Aorta (tissue), 5 donors: ENCODE measurements at regions not wholly inside any gene's neighbourhood (a gene's known extent, or its start where the extent isn't known, plus 50 kb on each side); places are given as distances from the start of the nearest gene placed in this dataset.

Experiments used
- ATAC-seq: fragments of 200-7000 bp; cut with Tn5 transposase; one replicate; pipeline ENCODE4 v1.9.1; 2022; ENCODE audit warnings: moderate library complexity; ENCODE audit not compliant: low FRiP score
- DNase-seq, 2 donors: peaks; one replicate each; pipeline ENCODE4 v3.0.0-alpha.2; 2020
- H3K27ac ChIP-seq, 2 donors: one replicate each; pipeline ENCODE4 v1.5.1; 2013; ENCODE audit warnings: low read length in 2 of 2, mild to moderate bottlenecking in 2 of 2, moderate library complexity in 2 of 2, control low read depth in 1 of 2, inconsistent platforms in 1 of 2, low read depth in 1 of 2
- H3K27me3 ChIP-seq, 2 donors: one replicate each; pipeline ENCODE4 v1.6.1; 2013; ENCODE audit warnings: control low read depth in 1 of 2, low read length in 1 of 2, mild to moderate bottlenecking in 1 of 2, moderate library complexity in 1 of 2; ENCODE audit not compliant: insufficient read depth in 2 of 2, control insufficient read depth in 1 of 2
- H3K36me3 ChIP-seq, 2 donors: one replicate each; pipeline ENCODE4 v1.6.1; 2013; ENCODE audit warnings: control low read depth in 1 of 2, low read length in 1 of 2, mild to moderate bottlenecking in 1 of 2; ENCODE audit not compliant: insufficient read depth in 2 of 2, control insufficient read depth in 1 of 2
- H3K4me1 ChIP-seq, 2 donors: one replicate each; pipeline ENCODE4 v1.6.1; 2013; ENCODE audit warnings: low read length in 2 of 2, control low read depth in 1 of 2, mild to moderate bottlenecking in 1 of 2, moderate library complexity in 1 of 2; ENCODE audit not compliant: insufficient read depth in 2 of 2, control insufficient read depth in 1 of 2
- H3K4me3 ChIP-seq, 2 donors: one replicate each; pipeline ENCODE4 v1.5.1; 2013; ENCODE audit warnings: low read length in 2 of 2, control low read depth in 1 of 2, mild to moderate bottlenecking in 1 of 2
- H3K9me3 ChIP-seq: one replicate; pipeline ENCODE4 v1.6.1; 2013; ENCODE audit warnings: mild to moderate bottlenecking, low read length; ENCODE audit not compliant: control insufficient read depth
- WGBS, 2 donors: extraction: QIAGEN DNeasy Blood & Tissue Kit; methylation state at CpG; one replicate each; pipeline ENCODE4 v1.1.7; 2013; 5-methylcytosine and 5-hydroxymethylcytosine counted together
- intact Hi-C, 2 donors: fragments of 100-400 bp; cut with DNase I; formaldehyde crosslinking; loops; one replicate each; pipeline versions ENCODE4 v1.14.2 to v1.15.0; 2022
- donor health status: healthy with polysubstance abuse.
- donor health status: Bipolar disorder and iron deficiency.
- donor health status: DM: no; HTN: no; CAD: no.
- donor health status: DM: no; HTN: no; CAD: no.
- donor health status: DM: yes; HTN: yes; CAD: no.

DNA sequence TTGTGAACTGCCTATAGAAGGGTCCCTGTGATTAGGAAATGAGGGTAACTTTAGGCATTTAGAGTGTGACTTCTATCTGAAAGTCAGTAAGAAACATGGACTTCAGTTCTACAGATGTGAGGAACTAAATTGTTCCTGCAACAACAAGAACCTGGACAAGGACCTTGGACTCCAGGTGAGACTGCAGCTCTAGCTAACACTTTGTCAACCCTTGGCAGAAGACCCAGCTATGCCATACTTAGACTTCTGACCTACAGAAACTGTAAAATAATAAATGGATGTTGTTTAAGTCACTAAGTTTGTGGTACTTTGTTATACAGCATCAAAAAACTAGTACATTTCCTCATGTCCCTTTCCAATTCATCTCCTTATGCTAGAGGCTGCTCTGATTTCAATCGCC, 580.8 kb downstream of the IQCM start:
- intact Hi-C loops, result no loop called here
- no peaks in the 10 kb centered on the region for H3K27me3 ChIP-seq
- WGBS, 2 donors, result 96 to 100% methylated on average over 1 of the region's 1 CpG
- DNase-seq (no peak), ATAC-seq (no peak)
- H3K4me3 ChIP-seq, result no peak overlapping the region
- no peaks in the 10 kb centered on the region for H3K9me3 ChIP-seq
- no peak overlapping the region for H3K27ac ChIP-seq
- H3K4me1 ChIP-seq, result no peaks in the 10 kb centered on the region
- H3K36me3 ChIP-seq, result no peaks in the 10 kb centered on the region

DNA sequence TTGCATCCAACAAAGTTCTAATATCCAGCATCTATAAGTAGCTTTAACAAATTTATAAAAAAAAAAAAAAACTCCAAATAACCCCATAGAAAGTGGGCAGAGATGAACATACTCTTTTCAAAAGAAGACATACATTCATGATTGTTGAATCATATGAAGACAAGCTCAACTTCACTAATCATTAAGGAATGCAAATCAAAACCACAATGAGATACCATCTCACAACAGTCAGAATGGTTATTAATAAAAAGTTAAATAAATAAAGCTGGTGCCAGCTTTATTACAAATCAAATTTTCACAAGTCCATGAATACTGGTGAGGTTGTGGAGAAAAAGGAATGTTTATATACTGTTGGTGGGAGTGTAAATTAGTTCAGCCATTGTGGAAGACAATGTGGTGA, 592.0 kb downstream of the IQCM start:
- intact Hi-C loops, result no loop called here
- ATAC-seq, result no peak

DNA sequence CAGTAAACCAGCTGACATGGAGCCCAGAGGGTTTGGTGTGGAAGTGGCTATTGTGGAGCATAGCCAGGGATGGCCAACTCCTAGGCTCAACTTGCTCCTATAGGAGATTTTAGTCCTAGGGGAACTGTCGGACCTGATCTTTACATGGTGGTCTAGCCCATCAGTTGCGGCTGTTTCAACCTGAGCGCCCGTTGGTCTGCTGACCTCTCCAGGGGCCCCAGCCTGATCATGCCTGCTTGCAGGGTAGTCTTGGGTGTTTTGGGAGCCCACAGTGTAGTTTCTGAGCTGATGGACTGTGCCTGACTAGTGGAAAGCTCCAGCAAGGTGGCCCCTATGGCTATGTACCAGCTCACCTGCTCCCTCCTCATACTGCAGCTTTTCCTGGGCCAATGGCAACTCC, 597.0 kb downstream of the IQCM start:
- H3K27ac ChIP-seq, result no peak overlapping the region
- WGBS, 2 donors, result 95 to 97% methylated on average over 4 of the region's 4 CpGs
- no peaks in the 10 kb centered on the region for H3K36me3 ChIP-seq
- peaks cover 2% of the 10 kb centered on the region for H3K9me3 ChIP-seq
- intact Hi-C loops, result no loop called here
- ATAC-seq (no peak), DNase-seq (peak in 1 of 2 donors; percentile 21)
- no peaks in the 10 kb centered on the region for H3K27me3 ChIP-seq
- no peak overlapping the region for H3K4me3 ChIP-seq
- H3K4me1 ChIP-seq, result no peaks in the 10 kb centered on the region

More for the DNA sequence above, 592.0 kb downstream of the IQCM start:
- H3K27me3 ChIP-seq, result peaks cover 0 to 2% of the 10 kb centered on the region in 2 donors
- no peak overlapping the region for H3K4me3 ChIP-seq
- peaks cover 2% of the 10 kb centered on the region for H3K9me3 ChIP-seq
- no peaks in the 10 kb centered on the region for H3K4me1 ChIP-seq
- no peaks in the 10 kb centered on the region for H3K36me3 ChIP-seq
- no peak for DNase-seq
- H3K27ac ChIP-seq, result no peak overlapping the region

DNA sequence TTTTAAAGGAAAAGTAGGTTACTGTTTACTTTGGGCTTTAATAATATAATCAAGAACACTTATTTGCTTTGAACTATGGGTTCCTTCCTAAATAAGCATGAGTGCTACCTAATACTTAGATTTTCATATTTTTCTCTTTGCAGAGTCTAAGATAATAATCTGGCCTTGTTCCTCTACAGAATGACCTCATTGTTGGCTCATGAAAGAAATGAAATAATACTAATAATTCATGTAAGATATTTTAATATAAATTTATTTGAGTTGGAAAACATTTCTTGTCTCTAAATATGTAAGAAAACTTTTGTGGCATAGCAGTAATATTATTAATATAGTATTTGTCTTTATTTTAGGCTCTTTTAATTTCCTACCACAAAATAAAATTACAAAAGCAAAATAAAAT, 601.3 kb downstream of the IQCM start:
- no peak for DNase-seq
- H3K9me3 ChIP-seq, result peaks cover 2% of the 10 kb centered on the region
- no peak overlapping the region for H3K27ac ChIP-seq
- no peak for ATAC-seq
- no peaks in the 10 kb centered on the region for H3K4me1 ChIP-seq
- no peaks in the 10 kb centered on the region for H3K27me3 ChIP-seq
- H3K4me3 ChIP-seq, result no peak overlapping the region
- intact Hi-C loops, result no loop called here
- H3K36me3 ChIP-seq, result no peaks in the 10 kb centered on the region

DNA sequence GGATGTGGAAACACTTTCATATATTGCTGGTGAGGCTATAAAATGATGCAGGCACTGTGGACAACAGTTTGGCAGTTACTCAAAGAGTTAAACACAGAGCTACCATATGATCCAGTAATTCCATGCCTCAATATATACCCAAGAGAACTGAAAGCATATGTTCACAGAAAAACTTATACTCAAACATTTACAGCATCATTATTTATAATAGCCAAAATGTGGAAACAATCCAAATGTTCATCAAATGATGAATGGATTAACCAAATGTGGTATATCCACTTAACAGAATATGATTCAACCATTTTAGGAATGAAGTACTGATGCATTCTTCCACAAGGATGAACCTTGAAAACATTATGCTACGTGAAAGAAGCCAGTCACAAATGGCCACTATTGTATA, 603.8 kb downstream of the IQCM start:
- WGBS, 2 donors, result 90 to 98% methylated on average over 1 of the region's 1 CpG
- no peaks in the 10 kb centered on the region for H3K36me3 ChIP-seq

DNA sequence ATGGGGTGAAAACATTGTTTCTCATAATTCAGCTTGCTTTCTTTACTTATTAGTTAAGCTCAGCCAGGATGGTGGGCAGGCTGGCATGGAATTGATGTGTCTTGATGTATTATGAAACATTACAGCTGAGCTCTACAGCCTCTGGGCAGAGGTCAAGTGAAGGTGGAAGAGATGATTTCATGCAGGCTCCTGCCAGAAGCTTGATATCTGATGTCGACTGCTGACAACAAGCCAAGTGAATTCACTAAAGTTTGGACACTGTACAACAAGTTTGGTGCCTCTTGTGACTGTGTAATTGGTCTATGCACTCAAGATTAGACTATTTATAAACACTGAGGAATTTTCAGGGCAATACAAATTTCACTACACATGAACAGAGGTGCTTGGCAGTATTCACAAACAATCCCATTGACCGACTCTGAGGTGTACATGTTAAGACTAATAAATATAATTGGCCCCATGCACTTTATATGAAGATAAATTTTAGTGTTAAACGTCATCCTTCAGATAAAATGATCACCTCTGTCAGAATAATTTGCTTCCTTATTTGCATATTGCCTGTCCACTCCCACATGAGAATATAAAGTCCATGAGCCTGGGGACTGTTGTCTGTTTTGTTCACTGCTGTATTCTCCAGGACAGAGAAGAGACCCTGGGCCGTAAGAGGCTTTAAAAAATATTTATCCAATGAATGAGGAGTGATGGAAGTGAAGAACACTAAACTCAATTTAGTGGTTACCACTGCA, 612.2 kb downstream of the IQCM start:
- no peak for ATAC-seq
- H3K36me3 ChIP-seq, result no peaks in the 10 kb centered on the region
- DNase-seq, result no peak
- no peaks in the 10 kb centered on the region for H3K9me3 ChIP-seq
- H3K4me1 ChIP-seq, result no peaks in the 10 kb centered on the region
- intact Hi-C loops, result no loop called here
- no peaks in the 10 kb centered on the region for H3K27me3 ChIP-seq
- H3K4me3 ChIP-seq, result no peak overlapping the region
- no peak overlapping the region for H3K27ac ChIP-seq
- 40 to 43% methylated on average over 4 of the region's 4 CpGs for WGBS, 2 donors

More for the DNA sequence above, 603.8 kb downstream of the IQCM start:
- intact Hi-C loops, result no loop called here
- H3K9me3 ChIP-seq, result no peaks in the 10 kb centered on the region
- H3K4me1 ChIP-seq, result no peaks in the 10 kb centered on the region
- no peak overlapping the region for H3K27ac ChIP-seq
- H3K27me3 ChIP-seq, result no peaks in the 10 kb centered on the region
- DNase-seq (no peak), ATAC-seq (no peak)
- no peak overlapping the region for H3K4me3 ChIP-seq

DNA sequence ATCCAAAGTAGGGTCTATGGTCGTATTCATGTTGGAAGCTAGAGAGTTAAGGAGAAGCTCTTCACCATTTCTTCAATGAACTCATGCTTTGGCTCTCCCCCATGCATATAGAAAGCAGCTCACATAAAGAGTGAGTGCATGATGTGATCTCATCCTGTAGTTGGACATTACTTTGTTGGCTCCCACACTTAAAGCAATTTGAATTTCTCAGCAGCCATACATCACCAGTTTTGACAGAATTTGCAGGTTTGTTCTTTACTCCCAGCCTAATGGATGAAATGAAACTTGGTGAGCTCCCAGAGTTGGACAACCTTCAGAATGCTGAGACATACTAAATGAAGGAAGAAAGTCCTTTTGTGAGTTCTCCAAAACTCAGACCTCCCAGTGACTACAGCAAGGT, 613.5 kb downstream of the IQCM start:
- ATAC-seq (no peak), DNase-seq (no peak)
- no peaks in the 10 kb centered on the region for H3K4me1 ChIP-seq
- H3K36me3 ChIP-seq, result no peaks in the 10 kb centered on the region
- intact Hi-C loops, result no loop called here
- H3K27me3 ChIP-seq, result no peaks in the 10 kb centered on the region
- WGBS, 2 donors, result 32 to 82% methylated on average over 1 of the region's 1 CpG
- H3K9me3 ChIP-seq, result no peaks in the 10 kb centered on the region
- no peak overlapping the region for H3K4me3 ChIP-seq
- no peak overlapping the region for H3K27ac ChIP-seq

DNA sequence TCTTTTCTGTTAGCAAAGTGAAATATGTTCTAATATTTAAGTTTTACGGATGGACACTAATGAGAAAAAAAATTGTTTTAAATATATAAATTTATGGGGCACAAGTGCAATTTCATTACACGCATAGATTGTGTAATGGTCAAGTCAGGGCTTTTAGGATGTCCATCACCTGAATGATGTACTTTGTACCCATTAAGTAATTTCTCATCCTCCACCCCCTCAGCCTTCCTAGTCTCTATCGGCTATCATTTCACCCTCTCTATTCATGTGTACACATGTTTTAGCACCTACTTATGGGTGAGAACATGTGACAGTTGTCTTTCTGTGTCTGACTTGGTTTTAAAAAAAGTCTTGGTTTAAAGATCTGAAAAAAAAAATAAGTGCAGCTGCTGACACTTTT, 616.0 kb downstream of the IQCM start:
- WGBS, 2 donors, result 79 to 82% methylated on average over 3 of the region's 3 CpGs
- H3K36me3 ChIP-seq, result no peaks in the 10 kb centered on the region
- DNase-seq, result no peak
- no peak for ATAC-seq
- no peaks in the 10 kb centered on the region for H3K4me1 ChIP-seq
- intact Hi-C loops, result no loop called here
- H3K4me3 ChIP-seq, result no peak overlapping the region
- no peaks in the 10 kb centered on the region for H3K27me3 ChIP-seq
- H3K27ac ChIP-seq, result no peak overlapping the region
- no peaks in the 10 kb centered on the region for H3K9me3 ChIP-seq

DNA sequence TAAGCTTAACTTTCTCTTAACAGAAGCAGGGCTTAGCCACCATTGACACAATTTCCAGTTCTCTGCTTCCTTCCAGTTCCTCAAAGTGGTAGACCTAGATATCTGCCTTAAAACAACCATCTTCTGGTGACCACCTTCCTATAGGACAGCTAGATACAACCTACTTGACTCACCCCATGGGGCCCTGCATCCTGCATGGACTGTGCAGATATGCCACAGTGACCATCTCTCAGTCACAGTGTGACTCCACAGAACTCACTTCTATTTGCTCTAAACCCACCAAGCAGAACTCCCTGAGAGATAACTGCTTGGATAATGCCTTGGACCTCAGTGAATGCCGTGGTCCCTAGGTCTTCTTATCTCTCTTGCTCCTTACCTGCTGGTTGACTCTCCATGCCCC, 621.6 kb downstream of the IQCM start:
- Histone ChIP-seq H3K36me3 (no peaks in the 10 kb centered on the region), H3K9me3 (no peaks in the 10 kb centered on the region), H3K4me3 (no peak overlapping the region), H3K27me3 (no peaks in the 10 kb centered on the region), H3K4me1 (no peaks in the 10 kb centered on the region), H3K27ac (no peak overlapping the region)
- 83 to 87% methylated on average over 1 of the region's 1 CpG for WGBS, 2 donors
- ATAC-seq (no peak), DNase-seq (no peak)
- intact Hi-C loops, result no loop called here
